ENCODE measurements at regions not wholly inside any gene's neighbourhood (a gene's known extent, or its start where the extent isn't known, plus 50 kb on each side); places are given as distances from the start of the nearest gene placed in this dataset.

- H3K27ac ChIP-seq, result no peak overlapping the region
- TF ChIP-seq ZFX (IDR thresholded peaks at IDR 0.05), result no peak
- TF ChIP-seq CTCF (conservative IDR thresholded peaks at IDR 0.05), result no peak
Observed at GRCh38 chr1:114229368-114229767, 75.7 kb upstream of the SYT6 start.

- no peak overlapping the region for H3K27ac ChIP-seq
- TF ChIP-seq ZFX (IDR thresholded peaks at IDR 0.05), result no peak
- TF ChIP-seq CTCF (conservative IDR thresholded peaks at IDR 0.05), result no peak
Observed at GRCh38 chr1:114227059-114227458, 73.4 kb upstream of the SYT6 start.

GRCh38 chr1:114224196-114224907, 70.7 kb upstream of the SYT6 start:
- H3K27ac ChIP-seq, result no peak overlapping the region
- TF ChIP-seq CTCF (conservative IDR thresholded peaks at IDR 0.05), result no peak
- TF ChIP-seq ZFX (IDR thresholded peaks at IDR 0.05), result no peak

GRCh38 chr1:114222920-114223319, 69.3 kb upstream of the SYT6 start:
- H3K27ac ChIP-seq, result no peak overlapping the region
- TF ChIP-seq CTCF (conservative IDR thresholded peaks at IDR 0.05), result no peak
- no peak for TF ChIP-seq ZFX (IDR thresholded peaks at IDR 0.05)

GRCh38 chr1:114219172-114219868, 65.7 kb upstream of the SYT6 start:
- no peak overlapping the region for H3K27ac ChIP-seq
- TF ChIP-seq CTCF (conservative IDR thresholded peaks at IDR 0.05) (peak; percentile 35), ZFX (IDR thresholded peaks at IDR 0.05) (no peak)

- TF ChIP-seq ZFX (IDR thresholded peaks at IDR 0.05) (no peak), CTCF (conservative IDR thresholded peaks at IDR 0.05) (no peak)
- no peak overlapping the region for H3K27ac ChIP-seq
Observed at GRCh38 chr1:114218361-114219171, 64.9 kb upstream of the SYT6 start.

Data from C4-2B (cell line).